B cell (primary cell): ENCODE measurements at regions not wholly inside any gene's neighbourhood (a gene's known extent, or its start where the extent isn't known, plus 50 kb on each side); places are given as distances from the start of the nearest gene placed in this dataset.

Experiments
- ATAC-seq: fragments of 200-7000 bp; cut with Tn5 transposase; one replicate; pipeline ENCODE4 v1.10.0; 2021; ENCODE audit warnings: low read depth, mild to moderate bottlenecking, moderate number of reproducible peaks, moderate library complexity
- CTCF ChIA-PET: fragments of 350-600 bp; sonication (Branson Sonifier 250); formaldehyde crosslinking; loops from one replicate; lab custom pipeline; 2021; ENCODE audit warnings: antibody characterized with exemption, inconsistent platforms; lab: Charles Lee
- POLR2A ChIA-PET: fragments of 350-600 bp; sonication (Branson Sonifier 250); formaldehyde crosslinking; loops from one replicate; lab custom pipeline; 2021; ENCODE audit warnings: antibody characterized with exemption; lab: Charles Lee
- DNase-seq: peaks from one replicate; pipeline ENCODE4 v3.0.0; 2013
- H2AFZ ChIP-seq: 2 replicates; pipeline ENCODE4 v1.6.1; 2012; ENCODE audit warnings: mild to moderate bottlenecking, low read depth, low read length; ENCODE audit not compliant: insufficient read depth, poor library complexity, severe bottlenecking
- H3K27ac ChIP-seq, 2 donors: 1 replicate in 1 of 2; 2 replicates in 1 of 2; pipeline ENCODE4 v1.5.1; 2012 to 2013; ENCODE audit warnings: low read length in 2 of 2, mild to moderate bottlenecking in 2 of 2, moderate library complexity in 1 of 2
- H3K27me3 ChIP-seq, 4 experiments: fragments of 200-600 bp in 1 of 4; sonication (generic) in 1 of 4; replicated peaks in 1 of 4; 1 replicate in 2 of 4; 2 replicates in 2 of 4; pipeline versions ENCODE4 v1.6.1 to v1.7.0; 2013 to 2016; ENCODE audit warnings: low read length in 3 of 4, mild to moderate bottlenecking in 2 of 4, mixed read lengths in 1 of 4, moderate library complexity in 1 of 4; ENCODE audit not compliant: insufficient read depth in 4 of 4, control insufficient read depth in 3 of 4; ENCODE audit errors: control extremely low read depth in 1 of 4
- H3K36me3 ChIP-seq, 2 experiments: replicated peaks in 1 of 2; 1 replicate in 1 of 2; 2 replicates in 1 of 2; pipeline versions ENCODE4 v1.6.1 to v1.7.1; 2013; ENCODE audit warnings: low read length in 1 of 2; ENCODE audit not compliant: insufficient read depth in 2 of 2, control insufficient read depth in 1 of 2; ENCODE audit errors: control extremely low read depth in 1 of 2, extremely low read depth in 1 of 2
- H3K4me1 ChIP-seq, 2 donors: fragments of 200-600 bp in 1 of 2; sonication (generic) in 1 of 2; 1 replicate in 1 of 2; 2 replicates in 1 of 2; pipeline versions ENCODE4 v1.5.1 to v1.6.1; 2013 to 2017; ENCODE audit warnings: low read length in 2 of 2; ENCODE audit not compliant: control insufficient read depth in 2 of 2, insufficient read depth in 2 of 2
- H3K4me2 ChIP-seq: replicated peaks from 2 replicates; pipeline ENCODE3; 2012; ENCODE audit warnings: mild to moderate bottlenecking, low read depth, low read length; ENCODE audit not compliant: poor library complexity, severe bottlenecking
- H3K4me3 ChIP-seq, 5 experiments: fragments of 200-600 bp in 1 of 5; sonication (generic) in 1 of 5; 1 replicate in 3 of 5; 2 replicates in 2 of 5; pipeline versions ENCODE4 v1.5.1 to v1.7.0; 2011 to 2016; ENCODE audit warnings: low read length in 4 of 5, mild to moderate bottlenecking in 4 of 5, low read depth in 2 of 5, control low read depth in 1 of 5, moderate library complexity in 1 of 5; ENCODE audit not compliant: insufficient read depth in 1 of 5; ENCODE audit errors: control extremely low read depth in 1 of 5, extremely low read depth in 1 of 5
- H3K79me2 ChIP-seq: fragments of 200-600 bp; sonication (generic); one replicate; pipeline ENCODE4 v1.6.0; 2016; ENCODE audit warnings: low read length; ENCODE audit not compliant: control insufficient read depth, insufficient read depth
- H3K9ac ChIP-seq: fragments of 200-600 bp; sonication (generic); 2 replicates; pipeline ENCODE4 v1.6.1; 2017; ENCODE audit warnings: mild to moderate bottlenecking, low read length, moderate library complexity
- H3K9me3 ChIP-seq, 3 donors: one replicate each; pipeline versions ENCODE4 v1.6.1 to v1.7.1; 2013; ENCODE audit warnings: low read length in 2 of 3; ENCODE audit not compliant: control insufficient read depth in 2 of 3, insufficient read depth in 1 of 3; ENCODE audit errors: control extremely low read depth in 1 of 3
- H4K20me1 ChIP-seq: 2 replicates; pipeline ENCODE4 v1.6.0; 2012; ENCODE audit warnings: mild to moderate bottlenecking, low read length; ENCODE audit not compliant: insufficient read depth, control insufficient read depth, poor library complexity, severe bottlenecking
- H3K27ac Mint-ChIP-seq: one replicate; pipeline ENCODE4 v1.8.0; 2021; ENCODE audit warnings: mixed read lengths
- H3K27me3 Mint-ChIP-seq: one replicate; pipeline ENCODE4 v1.8.0; 2021; ENCODE audit warnings: mixed read lengths
- H3K4me1 Mint-ChIP-seq: one replicate; pipeline ENCODE4 v1.8.0; 2021; ENCODE audit warnings: mixed read lengths
- H3K4me3 Mint-ChIP-seq: one replicate; pipeline ENCODE4 v1.8.0; 2021; ENCODE audit warnings: mixed read lengths
- H3K9me3 Mint-ChIP-seq: one replicate; pipeline ENCODE4 v1.8.0; 2022; ENCODE audit warnings: mixed read lengths; ENCODE audit not compliant: insufficient read depth
- EZH2 ChIP-seq: IDR thresholded peaks from 2 replicates; pipeline ENCODE4 v1.6.1; 2012; ENCODE audit warnings: borderline replicate concordance, low read depth, mild to moderate bottlenecking, moderate library complexity, low read length; ENCODE audit not compliant: insufficient read depth, poor library complexity, severe bottlenecking
- WGBS: methylation state at CpG from one replicate; pipeline ENCODE4 v1.1.5; 2013; ENCODE audit warnings: missing lambda C conversion rate; ENCODE audit not compliant: insufficient coverage; 5-methylcytosine and 5-hydroxymethylcytosine counted together
- intact Hi-C: fragments of 100-400 bp; cut with micrococcal nuclease; formaldehyde crosslinking; loops from one replicate; pipeline ENCODE4 v1.10.0; 2022
- TF ChIP-seq, protein P1 (sequence below): fragments of 200-600 bp; IDR thresholded peaks from one replicate; pipeline ENCODE4 v1.8.0; 2022; ENCODE audit warnings: antibody characterized with exemption, mild to moderate bottlenecking

DNA sequence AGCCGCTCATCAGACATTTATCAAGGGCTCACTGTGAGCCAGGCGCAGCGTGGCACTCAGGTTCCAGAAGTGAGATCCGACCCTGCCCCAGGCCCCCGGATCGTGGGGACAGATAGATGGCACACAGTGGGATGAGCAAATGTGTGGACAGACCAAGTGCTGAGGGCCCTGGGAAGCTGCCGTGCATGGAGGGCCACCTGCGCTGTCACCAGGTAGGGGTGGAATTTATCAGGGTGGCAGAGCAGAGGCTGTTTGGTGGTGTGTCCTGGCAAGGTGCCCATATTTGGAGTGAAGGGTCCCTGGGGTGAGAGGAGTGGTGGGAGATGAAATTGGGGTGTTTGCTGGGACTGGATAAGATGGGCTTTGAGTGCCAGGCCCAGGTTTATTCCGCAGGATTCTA, 92.8 kb upstream of the HS6ST1 start:
- no peaks in the 10 kb centered on the region for H3K27me3 ChIP-seq
- intact Hi-C loops: no loop called here
- Mint-ChIP-seq H3K4me3 (no peak overlapping the region), H3K4me1 (no peaks in the 10 kb centered on the region), H3K27ac (no peak overlapping the region), H3K27me3 (no peaks in the 10 kb centered on the region), H3K9me3 (no peaks in the 10 kb centered on the region)
- H3K79me2 ChIP-seq: no peaks in the 10 kb centered on the region
- CTCF ChIA-PET: no interaction called here
- TF ChIP-seq, protein P1, sequence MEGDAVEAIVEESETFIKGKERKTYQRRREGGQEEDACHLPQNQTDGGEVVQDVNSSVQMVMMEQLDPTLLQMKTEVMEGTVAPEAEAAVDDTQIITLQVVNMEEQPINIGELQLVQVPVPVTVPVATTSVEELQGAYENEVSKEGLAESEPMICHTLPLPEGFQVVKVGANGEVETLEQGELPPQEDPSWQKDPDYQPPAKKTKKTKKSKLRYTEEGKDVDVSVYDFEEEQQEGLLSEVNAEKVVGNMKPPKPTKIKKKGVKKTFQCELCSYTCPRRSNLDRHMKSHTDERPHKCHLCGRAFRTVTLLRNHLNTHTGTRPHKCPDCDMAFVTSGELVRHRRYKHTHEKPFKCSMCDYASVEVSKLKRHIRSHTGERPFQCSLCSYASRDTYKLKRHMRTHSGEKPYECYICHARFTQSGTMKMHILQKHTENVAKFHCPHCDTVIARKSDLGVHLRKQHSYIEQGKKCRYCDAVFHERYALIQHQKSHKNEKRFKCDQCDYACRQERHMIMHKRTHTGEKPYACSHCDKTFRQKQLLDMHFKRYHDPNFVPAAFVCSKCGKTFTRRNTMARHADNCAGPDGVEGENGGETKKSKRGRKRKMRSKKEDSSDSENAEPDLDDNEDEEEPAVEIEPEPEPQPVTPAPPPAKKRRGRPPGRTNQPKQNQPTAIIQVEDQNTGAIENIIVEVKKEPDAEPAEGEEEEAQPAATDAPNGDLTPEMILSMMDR: no peak
- TF ChIP-seq EZH2: no peak
- POLR2A ChIA-PET: no interaction called here
- no peak overlapping the region for H3K4me3 ChIP-seq
- H3K4me1 ChIP-seq: no peaks in the 10 kb centered on the region
- no peaks in the 10 kb centered on the region for H3K36me3 ChIP-seq
- WGBS: 91% methylated on average over 8 of the region's 9 CpGs
- H3K4me2 ChIP-seq: no peak overlapping the region
- no peaks in the 10 kb centered on the region for H3K9me3 ChIP-seq
- no peak for ATAC-seq
- no peaks in the 10 kb centered on the region for H4K20me1 ChIP-seq
- H2AFZ ChIP-seq: no peak overlapping the region
- no peak for DNase-seq
- no peak overlapping the region for H3K27ac ChIP-seq
- no peak overlapping the region for H3K9ac ChIP-seq

DNA sequence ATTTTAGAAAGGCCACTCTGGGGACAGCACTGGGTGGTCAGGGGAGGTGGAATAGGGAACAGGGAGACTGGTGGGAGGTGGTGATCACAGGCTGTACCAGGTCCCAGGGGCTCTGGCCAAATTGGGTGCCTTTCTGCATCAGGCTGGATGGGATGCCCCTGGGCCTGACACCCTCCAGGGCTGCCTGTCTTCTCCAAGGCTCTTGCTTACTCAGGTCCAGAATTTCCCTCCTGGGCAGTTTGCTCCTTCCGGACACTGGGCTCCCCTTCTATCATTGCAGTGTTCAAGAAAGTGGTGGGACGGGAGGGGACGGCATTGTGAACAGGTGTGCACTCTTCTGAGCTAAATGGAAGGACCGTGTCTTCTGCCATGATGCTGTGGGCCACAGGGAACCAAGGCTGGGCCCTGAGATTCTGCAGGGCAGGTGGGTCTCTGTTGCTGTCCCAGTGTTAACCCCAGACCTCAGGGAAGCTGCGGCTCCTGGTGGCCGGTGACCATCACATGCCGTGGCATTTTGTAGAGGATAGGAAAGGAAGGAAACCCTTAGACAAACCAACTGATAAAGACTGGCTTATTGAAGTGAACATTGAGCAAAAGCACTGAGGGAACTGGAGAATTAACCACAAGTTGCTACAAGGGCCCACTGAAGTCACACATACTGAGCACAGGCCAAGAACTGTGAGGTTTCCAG, 93.7 kb upstream of the HS6ST1 start:
- no peaks in the 10 kb centered on the region for H3K4me1 ChIP-seq
- no peaks in the 10 kb centered on the region for H3K27me3 Mint-ChIP-seq
- intact Hi-C loops: no loop called here
- H2AFZ ChIP-seq: no peak overlapping the region
- no peaks in the 10 kb centered on the region for H3K79me2 ChIP-seq
- H3K4me2 ChIP-seq: no peak overlapping the region
- H3K27me3 ChIP-seq: no peaks in the 10 kb centered on the region
- ATAC-seq (no peak), DNase-seq (no peak)
- no peak overlapping the region for H3K4me3 ChIP-seq
- no peaks in the 10 kb centered on the region for H3K9me3 ChIP-seq
- no peaks in the 10 kb centered on the region for H3K4me1 Mint-ChIP-seq
- H3K9me3 Mint-ChIP-seq: no peaks in the 10 kb centered on the region
- no peak overlapping the region for H3K27ac ChIP-seq
- no peak overlapping the region for H3K27ac Mint-ChIP-seq
- POLR2A ChIA-PET: no interaction called here
- no peak overlapping the region for H3K9ac ChIP-seq
- no peaks in the 10 kb centered on the region for H3K36me3 ChIP-seq
- WGBS: 86% methylated on average over 4 of the region's 7 CpGs
- TF ChIP-seq, protein P1: no peak
- TF ChIP-seq EZH2: no peak
- H4K20me1 ChIP-seq: no peaks in the 10 kb centered on the region
- CTCF ChIA-PET: no interaction called here
- H3K4me3 Mint-ChIP-seq: no peak overlapping the region
